ENCODE measurements at regions not wholly inside any gene's neighbourhood (a gene's known extent, or its start where the extent isn't known, plus 50 kb on each side); places are given as distances from the start of the nearest gene placed in this dataset.

DNA sequence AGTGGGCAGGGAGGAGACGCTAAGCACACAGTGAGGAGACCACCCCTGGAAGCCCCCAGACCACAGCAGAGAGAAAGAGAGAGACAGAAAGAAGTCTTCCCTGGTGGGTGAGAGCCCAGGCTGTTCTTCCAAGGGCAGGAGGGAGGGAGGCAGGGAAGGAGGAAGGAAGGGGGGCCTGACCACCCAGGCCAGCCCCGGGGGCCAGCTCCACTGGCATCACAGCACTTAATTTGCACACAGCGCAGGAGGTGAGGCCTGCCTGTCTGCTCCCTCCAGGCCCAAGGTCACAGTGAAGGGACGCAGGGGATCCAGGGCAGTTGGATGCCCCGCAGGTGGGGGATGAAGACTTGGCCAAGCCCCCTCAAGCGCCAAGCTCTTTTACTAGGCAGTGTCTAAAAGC is 141.9 kb upstream of the C14orf180 start:
- TF ChIP-seq, protein P1, sequence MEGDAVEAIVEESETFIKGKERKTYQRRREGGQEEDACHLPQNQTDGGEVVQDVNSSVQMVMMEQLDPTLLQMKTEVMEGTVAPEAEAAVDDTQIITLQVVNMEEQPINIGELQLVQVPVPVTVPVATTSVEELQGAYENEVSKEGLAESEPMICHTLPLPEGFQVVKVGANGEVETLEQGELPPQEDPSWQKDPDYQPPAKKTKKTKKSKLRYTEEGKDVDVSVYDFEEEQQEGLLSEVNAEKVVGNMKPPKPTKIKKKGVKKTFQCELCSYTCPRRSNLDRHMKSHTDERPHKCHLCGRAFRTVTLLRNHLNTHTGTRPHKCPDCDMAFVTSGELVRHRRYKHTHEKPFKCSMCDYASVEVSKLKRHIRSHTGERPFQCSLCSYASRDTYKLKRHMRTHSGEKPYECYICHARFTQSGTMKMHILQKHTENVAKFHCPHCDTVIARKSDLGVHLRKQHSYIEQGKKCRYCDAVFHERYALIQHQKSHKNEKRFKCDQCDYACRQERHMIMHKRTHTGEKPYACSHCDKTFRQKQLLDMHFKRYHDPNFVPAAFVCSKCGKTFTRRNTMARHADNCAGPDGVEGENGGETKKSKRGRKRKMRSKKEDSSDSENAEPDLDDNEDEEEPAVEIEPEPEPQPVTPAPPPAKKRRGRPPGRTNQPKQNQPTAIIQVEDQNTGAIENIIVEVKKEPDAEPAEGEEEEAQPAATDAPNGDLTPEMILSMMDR (IDR thresholded peaks at IDR 0.05) = no peak
- TF ChIP-seq PHF8 (IDR thresholded peaks at IDR 0.05; ENCODE audit: borderline replicate concordance, low read depth) (no peak), EP300 (IDR thresholded peaks at IDR 0.05) (no peak), POLR2A (IDR thresholded peaks at IDR 0.05; ENCODE audit: low read length) (no peak), KDM5A (IDR thresholded peaks at IDR 0.05) (no peak), NPAS2 (CRISPR knock-in tag; IDR thresholded peaks at IDR 0.05; ENCODE audit: borderline replicate concordance) (no peak), NR3C1 (IDR thresholded peaks at IDR 0.05) (no peak), HOXB5 (CRISPR knock-in tag; IDR thresholded peaks at IDR 0.05) (no peak), EHMT2 (IDR thresholded peaks at IDR 0.05; ENCODE audit: low read depth) (no peak), SREBF2 (IDR thresholded peaks at IDR 0.05) (no peak), CHD2 (IDR thresholded peaks at IDR 0.05; ENCODE audit: low read length, partially characterized antibody) (no peak), HEYL (CRISPR knock-in tag; IDR thresholded peaks at IDR 0.05) (no peak)
- TF ChIP-seq, protein P2, sequence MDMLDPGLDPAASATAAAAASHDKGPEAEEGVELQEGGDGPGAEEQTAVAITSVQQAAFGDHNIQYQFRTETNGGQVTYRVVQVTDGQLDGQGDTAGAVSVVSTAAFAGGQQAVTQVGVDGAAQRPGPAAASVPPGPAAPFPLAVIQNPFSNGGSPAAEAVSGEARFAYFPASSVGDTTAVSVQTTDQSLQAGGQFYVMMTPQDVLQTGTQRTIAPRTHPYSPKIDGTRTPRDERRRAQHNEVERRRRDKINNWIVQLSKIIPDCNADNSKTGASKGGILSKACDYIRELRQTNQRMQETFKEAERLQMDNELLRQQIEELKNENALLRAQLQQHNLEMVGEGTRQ (IDR thresholded peaks at IDR 0.05) = no peak
- TF ChIP-seq, protein P3, sequence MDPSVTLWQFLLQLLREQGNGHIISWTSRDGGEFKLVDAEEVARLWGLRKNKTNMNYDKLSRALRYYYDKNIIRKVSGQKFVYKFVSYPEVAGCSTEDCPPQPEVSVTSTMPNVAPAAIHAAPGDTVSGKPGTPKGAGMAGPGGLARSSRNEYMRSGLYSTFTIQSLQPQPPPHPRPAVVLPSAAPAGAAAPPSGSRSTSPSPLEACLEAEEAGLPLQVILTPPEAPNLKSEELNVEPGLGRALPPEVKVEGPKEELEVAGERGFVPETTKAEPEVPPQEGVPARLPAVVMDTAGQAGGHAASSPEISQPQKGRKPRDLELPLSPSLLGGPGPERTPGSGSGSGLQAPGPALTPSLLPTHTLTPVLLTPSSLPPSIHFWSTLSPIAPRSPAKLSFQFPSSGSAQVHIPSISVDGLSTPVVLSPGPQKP (IDR thresholded peaks at IDR 0.05; ENCODE audit: low read depth, low read length) = no peak

Data from A549 (cell line).